ENCODE measurements at regions not wholly inside any gene's neighbourhood (a gene's known extent, or its start where the extent isn't known, plus 50 kb on each side); places are given as distances from the start of the nearest gene placed in this dataset.

- BruUV-seq (replicated peaks) = no TSS peak
- H4K20me1 ChIP-seq (ENCODE audit: insufficient read depth, low read length) = no peaks in the 10 kb centered on the region
- H3K79me2 ChIP-seq (ENCODE audit: insufficient read depth, low read length) = no peaks in the 10 kb centered on the region
- no peak overlapping the region for H3K9ac ChIP-seq (ENCODE audit: insufficient read depth, low read depth, low read length)
- H3K27me3 ChIP-seq (ENCODE audit: control insufficient read depth in 1 of 2, insufficient read depth in 2 of 2, low read length in 2 of 2) = peaks cover 0 to 3% of the 10 kb centered on the region in 2 experiments; a peak in 2 of 5 replicates
- no peaks in the 10 kb centered on the region for H3K36me3 ChIP-seq (replicated peaks in 1 of 2; ENCODE audit: control insufficient read depth in 1 of 2, insufficient read depth in 2 of 2, low read length in 2 of 2)
- WGBS (ENCODE audit: low lambda C conversion rate) = 2% methylated on average over 7 of the region's 7 CpGs
- in situ Hi-C loops (cut with HindIII; ENCODE audit: extremely low pct_ligation_motif_present, low pct_unique_long_range_greater_than_20kb) (no loop called here), intact Hi-C loops (cut with micrococcal nuclease; ENCODE audit: unreplicated experiment) (no loop called here)
- no peak overlapping the region for H3K4me3 ChIP-seq (replicated peaks in 1 of 3; ENCODE audit: insufficient read depth in 1 of 3, low read depth in 2 of 3, low read length in 3 of 3)
- ChIA-PET CTCF (ENCODE audit: low intra/inter-chr PET ratio, low total read pairs) (no interaction called here), POLR2A (no interaction called here)
- H3K9me3 ChIP-seq (ENCODE audit: low read length) = no peaks in the 10 kb centered on the region
- H2AFZ ChIP-seq (ENCODE audit: low read length) = no peak overlapping the region
- no peaks in the 10 kb centered on the region for H3K4me1 ChIP-seq (ENCODE audit: insufficient read depth, low read length)
- H3K27ac ChIP-seq (ENCODE audit: extremely low read length, insufficient read depth, low read length) = no peak overlapping the region
- no peak for DNase-seq (ENCODE audit: low spot score)
- no peak overlapping the region for H3K4me2 ChIP-seq (ENCODE audit: low read depth, low read length)
- TF ChIP-seq MAFG (CRISPR knock-in tag; IDR thresholded peaks at IDR 0.05) (no peak), ZBTB4 (CRISPR knock-in tag; IDR thresholded peaks at IDR 0.05; ENCODE audit: borderline replicate concordance) (no peak), PAWR (CRISPR knock-in tag; IDR thresholded peaks at IDR 0.05; ENCODE audit: borderline replicate concordance) (no peak), HOXD1 (CRISPR knock-in tag; IDR thresholded peaks at IDR 0.05) (no peak), MTA1 (CRISPR knock-in tag; IDR thresholded peaks at IDR 0.05; ENCODE audit: borderline replicate concordance) (no peak), RFX3 (CRISPR knock-in tag; IDR thresholded peaks at IDR 0.05) (no peak)
- no peak for FAIRE-seq
- ATAC-seq = no peak
These were observed 727.6 kb downstream of the PTPRU start for GRCh38 chr1:29963946-29964345.

GRCh38 chr1:29962831-29963247 lies 726.5 kb downstream of the PTPRU start:
- BruUV-seq (replicated peaks) = no TSS peak
- Histone ChIP-seq H3K27ac (ENCODE audit: extremely low read length, insufficient read depth, low read length) (no peak overlapping the region), H3K27me3 (ENCODE audit: control insufficient read depth in 1 of 2, insufficient read depth in 2 of 2, low read length in 2 of 2) (peaks cover 0 to 3% of the 10 kb centered on the region in 2 experiments; a peak in 2 of 5 replicates), H4K20me1 (ENCODE audit: insufficient read depth, low read length) (no peaks in the 10 kb centered on the region), H3K36me3 (replicated peaks in 1 of 2; ENCODE audit: control insufficient read depth in 1 of 2, insufficient read depth in 2 of 2, low read length in 2 of 2) (no peaks in the 10 kb centered on the region), H3K4me2 (ENCODE audit: low read depth, low read length) (no peak overlapping the region), H3K4me3 (replicated peaks in 1 of 3; ENCODE audit: insufficient read depth in 1 of 3, low read depth in 2 of 3, low read length in 3 of 3) (no peak overlapping the region), H2AFZ (ENCODE audit: low read length) (no peak overlapping the region), H3K79me2 (ENCODE audit: insufficient read depth, low read length) (no peaks in the 10 kb centered on the region), H3K4me1 (ENCODE audit: insufficient read depth, low read length) (no peaks in the 10 kb centered on the region), H3K9me3 (ENCODE audit: low read length) (no peaks in the 10 kb centered on the region), H3K9ac (ENCODE audit: insufficient read depth, low read depth, low read length) (no peak overlapping the region)
- in situ Hi-C loops (cut with HindIII; ENCODE audit: extremely low pct_ligation_motif_present, low pct_unique_long_range_greater_than_20kb) (no loop called here), intact Hi-C loops (cut with micrococcal nuclease; ENCODE audit: unreplicated experiment) (no loop called here)
- ChIA-PET POLR2A (no interaction called here), CTCF (ENCODE audit: low intra/inter-chr PET ratio, low total read pairs) (no interaction called here)
- TF ChIP-seq HOXA3 (CRISPR knock-in tag; IDR thresholded peaks at IDR 0.05) (no peak), KDM5A (IDR thresholded peaks at IDR 0.05; ENCODE audit: borderline replicate concordance, low read length) (no peak), ZBTB1 (CRISPR knock-in tag; IDR thresholded peaks at IDR 0.05; ENCODE audit: borderline replicate concordance) (no peak), ZNF136 (CRISPR knock-in tag; IDR thresholded peaks at IDR 0.05; ENCODE audit: low read depth) (no peak), ZHX1 (CRISPR knock-in tag; IDR thresholded peaks at IDR 0.05; ENCODE audit: low read depth) (no peak), ZNF891 (CRISPR knock-in tag; IDR thresholded peaks at IDR 0.05) (no peak)
- ATAC-seq (no peak), FAIRE-seq (no peak), DNase-seq (ENCODE audit: low spot score) (no peak)
- no CpG with 5 or more reads among the region's 3 CpGs for WGBS (ENCODE audit: low lambda C conversion rate)
